ENCODE measurements at regions not wholly inside any gene's neighbourhood (a gene's known extent, or its start where the extent isn't known, plus 50 kb on each side); places are given as distances from the start of the nearest gene placed in this dataset.
"Not testable (repeated sequence)": the region's sequence is repeated elsewhere in the genome, so short reads cannot be mapped to it uniquely, and the experiment has no call there.

DNA sequence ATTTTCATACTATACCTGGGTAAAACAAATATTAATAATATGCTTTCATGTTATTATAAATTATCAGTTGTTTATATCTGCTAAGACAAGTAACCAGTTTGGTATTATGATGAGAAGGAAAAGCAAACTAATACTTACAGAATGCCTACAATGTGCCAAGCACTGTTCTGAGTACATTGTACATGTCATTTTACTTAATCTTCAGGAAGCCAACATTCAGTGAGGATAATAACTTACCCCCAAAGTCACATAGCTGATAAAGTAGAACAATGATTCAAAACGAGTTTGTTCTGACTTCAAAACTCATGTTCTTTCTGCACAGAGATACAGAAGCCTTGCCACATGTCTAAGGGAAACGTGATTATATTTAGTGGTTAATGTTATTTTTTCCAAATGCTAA lies 89.0 kb upstream of the DIO2 start:
- no peak for ATAC-seq
- no peak for DNase-seq (ENCODE audit: low spot score)

DNA sequence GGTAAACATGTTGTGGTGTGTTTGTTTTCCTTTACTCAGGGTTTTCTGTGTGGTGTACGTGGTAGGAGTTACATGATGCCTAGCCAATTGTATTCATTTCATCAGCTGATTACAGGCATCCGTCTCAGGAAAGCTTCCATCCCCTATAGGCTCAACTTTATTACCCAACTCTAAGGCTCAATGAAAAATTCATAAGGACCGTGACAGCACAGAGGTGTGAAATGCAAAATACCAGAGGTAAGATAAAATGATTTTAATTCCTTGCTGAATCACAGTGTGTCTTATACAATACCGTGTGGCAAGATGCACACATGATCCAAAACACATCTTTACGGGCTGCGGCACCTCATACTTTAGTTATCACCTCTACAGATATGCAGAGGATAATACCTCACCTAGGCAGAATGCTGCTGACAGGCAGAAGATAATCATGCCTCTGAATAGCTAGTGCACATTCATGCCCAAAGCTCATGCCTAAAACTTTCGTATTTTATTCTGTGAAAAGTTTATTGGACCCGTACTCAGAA lies 87.2 kb upstream of the DIO2 start:
- no peak for ATAC-seq
- DNase-seq (ENCODE audit: low spot score), result no peak

DNA sequence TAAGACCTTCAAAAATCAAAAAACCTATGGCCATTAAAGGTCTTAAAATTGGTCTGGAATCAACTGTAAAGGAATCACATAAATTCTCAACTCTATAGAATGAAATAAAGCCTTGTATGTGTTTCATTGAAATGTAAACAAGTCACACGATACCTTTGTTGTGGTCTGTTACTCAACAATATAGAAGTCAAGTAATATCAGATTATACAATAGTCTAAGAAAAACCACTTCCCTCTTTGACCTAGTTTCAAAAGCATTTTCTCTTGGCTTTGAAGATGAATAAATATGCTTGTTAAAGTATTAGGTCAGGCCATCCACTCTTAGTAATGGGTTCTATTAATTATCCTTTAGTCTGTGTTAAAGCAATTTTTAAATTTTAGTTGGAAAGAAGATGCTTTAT lies 79.8 kb upstream of the DIO2 start:
- DNase-seq (ENCODE audit: low spot score) (no peak), ATAC-seq (no peak)

DNA sequence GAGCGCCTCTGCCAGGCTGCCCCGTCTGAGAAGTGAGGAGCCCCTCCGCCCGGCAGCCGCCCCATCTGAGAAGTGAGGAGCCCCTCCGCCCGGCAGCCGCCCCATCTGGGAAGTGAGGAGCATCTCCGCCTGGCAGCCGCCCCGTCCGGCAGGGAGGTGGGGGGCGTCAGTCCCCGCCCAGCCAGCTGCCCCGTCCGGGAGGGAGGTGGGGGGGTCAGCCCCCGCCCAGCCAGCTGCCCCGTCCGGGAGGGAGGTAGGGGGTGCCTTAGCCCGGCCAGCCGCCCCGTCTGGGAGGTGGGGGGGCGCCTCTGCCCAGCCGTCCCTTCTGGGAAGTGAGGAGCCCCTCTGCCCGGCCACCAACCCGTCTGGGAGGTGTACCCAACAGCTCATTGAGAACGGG lies 75.4 kb upstream of the DIO2 start:
- DNase-seq (ENCODE audit: low spot score); ATAC-seq: not testable (repeated sequence)

DNA sequence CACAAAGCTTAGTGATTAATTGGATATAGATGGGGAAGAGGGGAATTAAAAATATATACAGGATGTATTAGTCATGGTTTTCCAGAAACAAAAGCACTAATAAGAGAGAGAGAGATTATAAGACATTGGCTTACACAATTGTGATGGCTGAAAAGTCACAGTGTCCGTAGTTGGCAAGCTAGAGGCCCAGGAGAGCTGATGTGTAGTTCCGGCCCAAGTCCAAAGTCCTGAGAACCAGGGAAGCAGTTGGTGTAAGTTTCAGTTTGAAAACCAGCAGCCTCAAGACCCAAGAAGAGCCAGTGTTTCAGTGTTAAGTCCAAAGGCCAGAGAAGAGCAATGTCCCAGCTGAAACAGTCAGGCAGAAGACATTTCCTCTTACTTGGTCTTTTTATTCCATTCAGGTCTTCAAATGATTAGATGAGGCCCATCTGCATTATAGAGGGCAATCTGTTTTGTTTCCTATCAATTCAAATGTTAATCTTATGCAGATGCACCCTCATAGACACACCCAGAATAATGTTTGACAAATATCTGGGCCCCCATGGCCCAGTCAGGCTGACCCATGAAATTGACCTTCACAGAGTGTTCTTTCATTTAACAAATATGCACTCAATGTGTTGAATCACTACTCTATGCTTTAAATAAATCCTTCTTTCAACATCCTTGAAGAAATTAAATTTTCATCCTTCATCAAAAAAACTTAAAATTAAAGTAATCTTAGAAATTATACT lies 67.2 kb upstream of the DIO2 start:
- ATAC-seq, result peak; percentile 52
- DNase-seq (ENCODE audit: low spot score), result no peak

DNA sequence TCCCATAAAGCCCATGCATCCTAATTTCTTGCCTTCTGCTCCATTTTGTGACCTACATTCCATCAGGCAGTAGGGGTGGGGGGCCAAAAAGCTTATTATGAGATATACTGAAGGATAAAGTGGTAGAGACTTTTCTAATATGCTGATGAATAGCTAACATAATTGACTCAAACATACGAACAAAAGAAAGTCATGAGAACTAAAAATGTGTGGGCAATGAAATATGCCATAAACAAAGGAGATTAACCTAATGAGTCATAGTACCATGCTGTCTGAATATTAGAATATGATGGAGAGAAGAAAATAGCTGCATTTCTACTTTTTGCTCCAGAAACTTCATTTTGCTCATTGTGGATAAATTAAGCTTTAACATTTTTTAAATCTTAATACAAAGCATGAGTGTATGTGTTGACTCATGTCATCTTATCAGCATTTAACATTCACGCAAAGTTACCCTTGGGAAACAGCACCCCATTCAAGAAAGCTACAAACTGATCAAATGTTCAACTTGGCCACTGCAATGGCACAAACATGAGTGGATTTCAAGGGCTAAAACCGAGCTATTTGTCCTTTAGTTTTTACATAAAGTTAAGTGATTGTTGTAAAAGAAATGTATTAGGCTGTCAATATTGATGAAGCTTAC lies 64.0 kb upstream of the DIO2 start:
- DNase-seq (ENCODE audit: low spot score), result no peak
- ATAC-seq, result no peak

DNA sequence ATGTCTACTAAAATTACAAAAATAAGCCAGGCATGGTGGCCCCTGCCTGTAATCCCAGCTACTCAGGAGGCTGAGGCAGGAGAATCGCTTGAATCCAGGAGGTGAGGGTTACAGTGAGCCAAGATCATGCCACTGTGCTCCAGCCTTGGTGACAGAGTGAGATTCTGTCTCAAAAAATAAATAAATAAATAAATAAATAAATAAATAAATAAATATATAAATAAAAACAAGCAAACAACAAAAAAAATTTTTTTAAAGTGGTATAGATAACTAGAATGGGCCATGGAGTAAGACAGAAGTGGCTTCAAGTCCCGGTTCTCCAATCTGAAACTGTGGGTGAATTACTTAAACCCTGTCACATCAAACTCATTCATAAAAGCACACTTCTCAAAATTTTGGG lies 63.0 kb upstream of the DIO2 start:
- not testable (repeated sequence) for ATAC-seq

DNA sequence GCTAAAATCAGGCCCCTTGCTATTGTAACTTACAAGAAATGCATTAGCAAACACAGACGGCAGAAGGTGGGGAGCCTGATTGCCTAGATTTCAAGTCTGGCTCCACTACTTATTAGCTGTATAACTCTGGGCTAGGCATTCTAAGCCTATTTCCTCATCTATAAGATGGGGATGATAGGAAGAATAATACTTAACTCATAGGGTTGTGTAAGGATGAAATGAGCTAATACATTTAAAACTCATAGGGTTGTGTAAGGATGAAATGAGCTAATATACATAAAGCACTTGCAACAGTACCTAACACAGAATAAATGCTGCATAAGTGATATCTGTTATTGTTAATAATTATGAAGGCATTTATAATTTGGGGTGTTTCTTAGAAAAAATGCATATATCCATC lies 60.1 kb upstream of the DIO2 start:
- no peak for ATAC-seq
- DNase-seq (ENCODE audit: low spot score), result no peak

More for the DNA sequence above, 63.0 kb upstream of the DIO2 start:
- not testable (repeated sequence) for DNase-seq (ENCODE audit: low spot score)

DNA sequence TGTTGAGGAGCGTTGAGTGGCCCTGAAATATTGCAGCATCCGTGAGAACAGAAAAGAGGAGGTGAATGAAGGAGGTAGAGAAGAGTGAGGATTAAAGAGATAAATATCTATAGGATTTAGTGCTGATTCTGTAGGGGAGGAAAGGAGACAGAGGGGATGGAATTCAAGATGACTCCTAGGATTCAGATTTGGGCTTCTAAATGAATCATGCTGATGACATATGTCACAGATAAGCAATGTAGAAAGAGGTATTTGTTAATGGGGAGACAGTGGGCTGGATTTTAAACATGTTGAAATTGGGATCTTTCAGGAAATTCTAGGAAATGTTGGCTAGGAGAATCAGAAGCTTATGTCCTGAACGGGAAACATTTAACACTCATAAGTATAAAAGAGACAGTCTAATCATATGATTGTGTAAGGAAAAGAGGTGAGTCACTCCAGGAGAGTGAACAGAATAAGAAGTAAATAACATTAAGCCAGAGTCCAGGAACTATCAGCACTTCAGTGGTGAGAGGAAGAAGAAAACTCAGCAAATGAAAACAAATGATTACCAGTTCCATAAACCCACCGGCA lies 58.1 kb upstream of the DIO2 start:
- DNase-seq (ENCODE audit: low spot score) (no peak), ATAC-seq (no peak)

DNA sequence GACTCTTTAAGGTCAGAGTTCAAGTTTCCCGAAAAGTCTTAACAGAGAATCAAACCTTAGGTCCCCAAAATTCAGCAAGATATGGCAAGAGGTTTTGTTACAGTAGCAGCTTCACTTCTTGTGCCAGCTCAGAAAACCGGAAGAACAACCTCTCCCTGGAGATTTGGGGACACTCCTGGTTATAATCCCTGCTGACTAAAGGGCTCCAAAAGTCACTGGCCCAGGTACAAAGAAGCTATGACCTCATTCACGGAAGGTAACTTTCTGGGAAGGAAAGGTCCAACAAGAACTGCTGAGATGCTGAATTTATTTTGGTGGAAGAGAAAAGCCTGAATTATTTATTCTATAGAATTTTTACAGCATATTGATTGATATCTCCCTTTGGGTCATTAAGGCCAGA lies 55.6 kb upstream of the DIO2 start:
- ATAC-seq, result no peak
- no peak for DNase-seq (ENCODE audit: low spot score)

DNA sequence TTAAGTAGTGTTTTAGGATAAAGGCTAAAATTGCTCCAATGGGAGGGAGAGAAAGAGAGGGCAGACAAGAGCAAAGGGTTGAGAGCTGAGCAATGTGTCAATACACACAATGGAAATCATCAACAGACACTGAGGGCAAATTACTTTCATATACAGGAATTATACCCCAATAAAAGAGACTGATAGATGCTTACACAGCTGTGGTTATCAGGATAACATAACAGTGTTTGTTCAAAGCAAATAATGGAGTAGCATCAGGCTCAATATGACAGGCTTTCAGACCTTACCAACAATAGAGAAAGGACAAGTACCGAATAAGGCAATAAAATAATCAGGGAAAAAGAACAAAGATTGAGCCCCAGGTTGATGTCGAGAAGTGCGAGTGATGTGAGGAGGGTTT lies 53.4 kb upstream of the DIO2 start:
- DNase-seq (ENCODE audit: low spot score) (no peak), ATAC-seq (no peak)
